ENCODE measurements at regions not wholly inside any gene's neighbourhood (a gene's known extent, or its start where the extent isn't known, plus 50 kb on each side); places are given as distances from the start of the nearest gene placed in this dataset.

DNA sequence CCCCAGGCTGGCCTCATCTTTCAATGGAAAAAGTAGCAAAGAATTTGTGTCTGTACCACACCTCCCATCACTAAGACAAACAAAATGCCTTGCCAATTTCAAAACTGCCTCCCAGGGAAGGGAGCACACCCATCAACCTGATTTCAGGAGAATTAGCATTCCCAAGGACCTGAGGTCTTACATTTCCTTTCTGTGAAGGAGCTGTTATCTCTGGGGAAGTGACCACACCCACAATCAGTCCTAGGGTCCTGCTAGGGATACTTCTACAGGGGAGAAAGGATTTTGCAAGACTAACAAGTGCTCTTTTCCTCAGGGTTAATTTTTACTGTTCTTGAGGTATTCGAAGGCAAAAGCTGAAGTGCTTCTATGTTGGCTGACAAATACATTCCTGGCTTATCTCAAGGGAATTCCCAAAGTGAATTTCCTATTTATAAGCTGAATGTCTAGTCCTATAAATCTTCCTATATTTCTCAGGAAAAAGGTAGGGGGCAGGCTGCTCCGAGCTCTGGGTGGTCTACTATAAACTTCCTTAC, 97.4 kb upstream of the ITGA1 start:
- no peak for DNase-seq

DNA sequence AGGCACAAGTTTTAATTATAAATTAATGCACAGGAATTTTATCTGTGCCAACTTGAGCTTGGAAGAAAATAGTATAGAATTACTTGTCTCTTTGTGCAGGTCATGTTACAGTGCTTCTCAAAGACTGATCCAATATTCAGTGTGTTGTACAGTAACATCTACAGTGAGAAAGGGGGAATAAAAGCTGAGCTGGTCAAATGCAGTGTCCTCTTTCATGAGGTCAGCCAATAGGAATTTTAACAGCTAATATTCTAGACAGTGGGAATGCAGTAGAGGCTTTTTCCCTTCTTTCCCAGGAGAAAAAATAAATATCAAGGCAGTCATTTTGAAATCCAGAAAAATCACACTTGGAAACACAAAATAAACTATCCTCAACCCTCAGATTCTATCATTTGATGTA, 95.7 kb upstream of the ITGA1 start:
- DNase-seq, result no peak

DNA sequence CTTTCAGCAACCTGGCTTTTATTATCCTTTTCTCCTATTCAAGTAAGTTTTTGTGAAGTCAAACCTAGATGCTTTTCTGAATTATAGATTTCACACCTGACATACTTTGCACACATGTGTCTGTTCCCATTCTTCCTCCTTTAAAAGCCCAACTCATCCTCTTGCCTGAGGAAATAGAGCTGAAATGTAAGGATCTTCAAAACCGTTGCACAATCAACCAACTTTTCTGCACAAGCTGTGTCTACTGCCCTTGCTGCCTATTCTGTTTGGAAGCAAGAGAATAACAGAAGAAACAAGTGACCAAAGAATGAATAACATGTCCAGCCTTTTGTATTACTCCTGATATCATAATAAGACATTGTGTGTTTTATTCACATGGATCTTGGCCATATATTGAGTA, 95.1 kb upstream of the ITGA1 start:
- no peak for DNase-seq

DNA sequence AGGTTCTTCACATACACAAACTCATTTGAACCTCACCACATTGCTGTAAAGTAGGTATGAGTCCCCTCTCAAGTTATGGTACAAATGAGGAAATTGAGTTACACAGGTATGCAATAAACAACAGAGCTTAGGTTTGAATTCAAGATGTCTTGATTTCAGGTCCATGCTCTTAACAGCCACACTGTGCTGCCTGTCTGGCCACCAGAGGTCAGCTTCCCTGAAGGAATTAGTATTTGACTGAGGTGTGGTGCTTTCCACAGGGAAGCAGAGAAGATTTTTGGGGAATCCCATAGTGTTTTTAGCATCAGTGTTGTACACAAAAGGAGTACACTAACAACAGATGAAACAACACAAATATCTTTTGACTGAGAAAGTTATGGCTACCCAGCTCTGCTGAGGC, 94.4 kb upstream of the ITGA1 start:
- DNase-seq, result no peak

DNA sequence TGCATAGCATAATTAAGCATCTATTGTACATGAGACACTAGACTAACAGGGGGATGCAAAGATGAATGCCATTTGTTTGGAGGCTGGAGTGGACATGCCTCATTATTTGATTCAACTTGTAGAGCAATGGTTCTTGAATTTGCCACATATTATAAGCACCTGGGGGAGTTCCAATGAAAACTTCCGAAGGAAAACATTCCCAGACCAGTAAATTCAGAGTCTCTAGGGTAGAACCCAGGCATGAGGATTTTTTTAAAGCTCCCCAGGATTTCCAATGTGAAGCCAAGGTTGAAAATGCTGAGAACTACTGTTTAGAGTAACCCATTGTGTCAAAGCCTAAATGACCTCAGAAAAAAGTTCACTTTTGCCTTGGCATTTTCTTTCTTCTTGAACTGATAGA, 93.9 kb upstream of the ITGA1 start:
- DNase-seq, result no peak

DNA sequence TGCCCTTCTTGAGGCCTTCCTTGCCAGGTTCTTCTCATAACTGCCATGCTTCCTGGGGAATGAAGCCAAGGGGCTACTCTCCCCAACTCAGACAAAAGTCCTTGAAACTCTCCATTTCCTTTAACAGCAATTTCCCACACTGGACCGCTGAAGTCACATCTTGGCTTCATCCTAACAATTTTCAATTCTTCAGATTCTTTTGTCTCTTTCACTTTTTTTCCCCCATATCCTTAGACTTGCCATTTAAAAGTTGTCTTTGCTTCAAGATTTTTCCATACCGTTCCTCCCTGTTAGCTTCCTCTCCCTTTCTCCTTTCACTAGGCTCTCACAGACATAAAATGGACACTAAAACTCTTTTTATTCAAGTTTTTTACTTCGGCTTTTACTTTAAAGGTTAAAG, 93.1 kb upstream of the ITGA1 start:
- no peak for DNase-seq

DNA sequence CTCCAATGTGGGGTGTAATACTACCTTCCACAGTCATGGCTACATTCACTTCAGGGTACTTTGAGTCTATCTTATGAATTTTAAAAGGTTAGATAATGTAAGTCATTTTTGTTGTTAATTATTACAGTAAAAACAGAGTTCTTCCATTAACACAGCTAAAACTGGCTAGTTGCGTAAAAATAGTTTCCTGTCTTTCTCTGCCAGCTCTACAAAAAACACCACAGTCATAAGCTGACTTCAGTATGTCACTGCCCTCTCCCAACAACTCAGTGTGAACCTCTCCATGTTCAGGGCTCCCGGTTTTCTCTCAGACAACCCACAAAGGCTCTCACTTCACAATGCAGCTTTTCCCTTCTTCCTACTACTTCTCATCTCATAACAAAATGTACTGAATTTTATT, 84.8 kb upstream of the ITGA1 start:
- no peak for DNase-seq

DNA sequence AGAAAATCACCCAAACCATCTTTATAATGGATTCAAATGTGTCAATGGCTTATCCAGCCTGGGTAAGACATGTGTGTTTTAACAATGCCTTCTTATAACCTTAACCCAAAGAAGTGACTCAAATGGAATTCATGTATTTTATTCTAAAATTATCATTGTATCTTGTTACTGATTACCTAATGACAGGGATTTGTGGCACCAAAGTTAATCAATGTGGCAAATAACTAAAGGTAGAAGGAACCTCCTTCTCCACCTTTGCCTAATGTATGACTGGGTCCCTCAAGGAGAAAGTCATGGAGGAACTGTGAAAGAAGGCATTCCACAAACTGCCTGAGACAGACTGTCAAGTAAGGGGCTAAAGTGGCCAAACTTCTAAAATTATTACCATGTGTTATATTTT, 84.4 kb upstream of the ITGA1 start:
- DNase-seq, result no peak

DNA sequence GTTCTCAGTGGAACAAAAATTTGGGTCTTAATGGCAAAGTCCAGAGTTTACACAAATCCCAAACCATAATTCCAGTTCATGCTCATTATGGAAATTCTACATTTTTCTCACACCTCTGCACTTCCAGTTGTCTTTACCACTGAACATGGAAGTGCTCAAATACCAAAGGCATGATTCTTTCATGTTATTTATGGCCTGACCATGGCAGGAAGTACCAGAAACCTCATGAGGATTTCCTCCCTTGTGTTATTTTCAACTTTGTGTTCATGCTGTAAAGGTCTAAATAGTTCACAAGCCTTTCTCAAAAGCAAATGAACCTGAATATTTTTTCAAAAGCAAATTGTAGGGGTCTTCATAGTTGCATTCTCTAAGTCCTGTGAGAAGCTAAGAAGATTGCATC, 82.0 kb upstream of the ITGA1 start:
- DNase-seq, result no peak

DNA sequence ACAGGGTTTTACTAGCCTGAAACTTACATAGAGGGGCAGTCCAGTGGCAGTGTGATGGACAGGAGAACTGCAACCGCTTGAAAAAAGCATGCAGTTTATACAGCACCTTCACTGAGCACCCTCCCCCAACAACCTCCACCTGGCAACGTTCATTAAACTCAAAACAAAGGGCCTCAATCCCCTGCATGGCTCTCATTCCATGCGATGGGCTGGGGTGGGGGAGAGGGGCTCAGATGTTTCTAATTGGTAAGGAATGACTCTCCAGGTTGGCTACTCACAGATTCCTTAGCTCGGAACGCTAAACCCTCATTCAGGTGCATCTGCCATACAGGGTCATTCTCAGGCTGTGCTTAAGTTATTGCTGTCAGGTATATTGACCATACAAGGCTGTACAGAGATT, 80.9 kb upstream of the ITGA1 start:
- no peak for DNase-seq

DNA sequence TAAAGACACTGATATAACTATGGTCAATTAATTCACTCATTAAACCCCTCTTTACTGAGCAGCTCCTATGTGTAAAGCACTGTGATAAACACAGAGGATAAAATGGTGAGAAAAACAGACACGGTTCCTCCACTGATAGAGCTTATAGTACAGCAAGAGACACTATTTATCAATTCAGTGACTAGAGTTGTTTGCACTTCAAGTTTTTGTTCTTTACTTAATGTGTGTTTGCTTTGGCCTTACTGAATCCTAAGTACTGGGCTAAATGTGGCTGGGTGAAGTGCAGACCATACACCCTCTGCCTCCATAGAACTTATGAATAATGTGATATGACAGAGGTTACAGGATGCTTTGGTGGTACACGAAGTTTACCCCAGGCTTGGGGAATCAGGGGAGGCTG, 80.1 kb upstream of the ITGA1 start:
- no peak for DNase-seq

DNA sequence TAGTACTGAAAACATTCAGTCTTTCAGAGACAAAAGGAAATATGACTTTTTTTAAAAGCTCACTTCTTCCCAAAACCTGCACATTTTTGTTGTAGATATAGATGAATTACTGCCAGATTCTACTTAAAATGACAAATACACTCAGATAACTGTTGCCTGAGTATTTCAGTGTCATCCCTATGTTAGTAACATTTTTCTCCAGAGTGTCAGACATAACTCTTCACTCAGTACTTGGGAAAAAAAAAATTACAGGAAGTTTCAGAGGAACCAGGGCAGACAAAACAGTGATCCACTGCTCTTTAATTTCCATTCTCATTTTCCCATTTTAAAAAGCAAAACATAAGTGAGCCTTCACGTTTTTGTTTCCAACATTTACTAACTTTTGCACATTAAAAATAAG, 79.3 kb upstream of the ITGA1 start:
- DNase-seq, result no peak

DNA sequence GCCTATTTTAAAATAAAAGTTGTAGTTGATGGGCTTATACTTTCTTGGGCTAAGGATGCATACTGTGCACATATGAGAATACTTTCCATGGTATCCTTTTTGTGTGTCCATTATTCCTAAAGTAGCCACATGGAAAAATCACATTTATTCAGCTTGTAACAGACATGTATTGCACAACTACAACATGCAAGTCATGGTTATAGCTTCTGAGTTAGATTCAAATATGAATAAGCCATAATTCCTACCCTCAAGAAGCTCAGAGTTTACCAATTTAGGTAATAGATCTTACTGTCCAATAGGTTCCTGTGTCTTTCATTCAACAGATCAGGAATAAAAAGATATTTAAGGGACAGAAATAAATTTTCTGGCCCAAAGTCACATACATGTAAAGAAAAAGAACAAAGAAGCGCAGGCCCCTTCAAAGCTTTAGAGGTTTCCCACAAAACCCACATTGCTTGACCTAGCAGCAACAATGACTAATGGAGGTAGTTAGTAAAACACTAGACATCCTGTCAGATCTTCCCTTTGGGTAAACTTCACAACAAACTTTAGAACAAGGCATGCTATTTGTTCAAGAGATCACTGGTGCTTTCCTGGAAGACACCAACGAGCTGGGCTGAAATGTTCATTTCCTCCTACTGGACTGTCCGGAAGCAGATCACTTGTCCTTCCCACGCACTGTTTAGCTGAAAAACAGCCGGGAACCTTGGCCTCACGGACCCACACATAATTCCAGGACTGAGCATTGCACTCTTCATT, 78.4 kb upstream of the ITGA1 start:
- no peak for DNase-seq

DNA sequence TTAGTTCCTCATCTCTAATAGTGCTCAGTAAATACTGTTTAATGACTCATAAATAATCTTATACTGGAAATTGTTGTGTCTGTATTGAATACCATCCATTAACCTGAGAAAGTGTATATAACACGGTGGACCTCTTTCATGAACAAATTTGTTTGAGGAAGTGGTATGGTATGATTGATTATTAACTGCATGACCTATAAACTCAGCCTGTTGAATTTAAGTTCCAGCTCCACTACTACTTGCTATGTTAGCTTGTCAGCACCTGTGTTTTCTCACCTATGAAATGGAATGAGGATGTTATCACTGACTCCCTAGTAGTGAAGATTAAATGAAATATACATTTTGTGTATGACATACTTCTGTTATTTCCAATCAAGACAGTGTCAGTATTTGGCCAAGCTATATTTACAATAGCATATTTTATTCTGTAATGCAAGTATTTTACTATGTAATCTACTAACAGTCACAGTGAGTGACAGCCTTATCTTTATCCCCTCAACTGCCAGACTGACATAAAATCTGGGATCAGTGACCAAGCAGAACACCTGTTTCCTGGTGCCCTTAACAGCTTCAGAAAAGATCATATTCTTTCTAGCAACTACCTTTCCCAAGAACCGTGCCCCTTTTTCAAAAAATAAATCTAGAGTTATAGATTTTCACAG, 77.3 kb upstream of the ITGA1 start:
- DNase-seq, result no peak

DNA sequence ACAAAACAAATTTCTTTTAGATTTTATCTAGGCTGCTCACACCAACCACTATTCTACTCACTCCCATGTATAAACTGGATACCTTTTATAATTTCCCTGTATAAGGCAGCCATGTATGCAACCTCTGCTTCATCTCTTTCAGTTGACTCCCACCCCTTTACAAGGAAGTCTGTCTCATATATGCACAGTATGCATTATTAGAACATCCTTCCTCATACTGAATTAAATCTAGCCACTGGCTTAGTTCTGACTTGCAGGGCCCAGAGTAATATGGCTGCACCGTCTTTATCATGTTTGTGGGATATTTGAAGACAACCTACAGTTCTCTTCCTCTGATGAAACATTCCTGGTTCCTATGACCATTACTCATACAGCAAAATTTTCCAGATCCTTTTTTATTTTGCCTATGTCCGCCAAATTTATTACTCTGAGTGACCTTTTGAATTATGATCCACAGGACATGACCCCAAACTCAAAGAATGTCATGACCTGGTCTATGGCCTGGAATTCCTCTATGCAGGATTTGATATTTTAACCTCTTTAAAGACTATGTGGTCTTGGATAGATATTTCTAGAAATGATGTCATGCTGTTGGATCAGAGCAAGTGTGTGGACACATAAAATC, 76.6 kb upstream of the ITGA1 start:
- DNase-seq, result no peak

DNA sequence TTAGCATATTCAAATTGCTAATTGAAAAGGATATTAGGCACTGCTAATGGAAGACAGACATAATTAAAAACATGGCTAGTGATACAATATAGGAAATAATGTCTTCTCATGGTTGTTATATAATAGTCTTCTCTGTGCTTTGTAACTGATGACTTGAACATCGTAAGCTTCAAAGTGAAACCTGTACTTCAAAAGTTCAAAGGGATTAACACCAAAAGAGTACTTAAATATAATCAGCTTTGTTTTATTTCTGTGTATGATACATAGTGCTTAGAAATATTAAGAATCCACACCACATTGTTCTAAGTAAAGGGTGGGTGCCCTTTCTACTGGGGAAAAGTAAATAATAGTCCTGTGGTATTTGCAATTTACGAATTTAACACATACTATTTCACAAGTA, 75.4 kb upstream of the ITGA1 start:
- DNase-seq, result no peak

DNA sequence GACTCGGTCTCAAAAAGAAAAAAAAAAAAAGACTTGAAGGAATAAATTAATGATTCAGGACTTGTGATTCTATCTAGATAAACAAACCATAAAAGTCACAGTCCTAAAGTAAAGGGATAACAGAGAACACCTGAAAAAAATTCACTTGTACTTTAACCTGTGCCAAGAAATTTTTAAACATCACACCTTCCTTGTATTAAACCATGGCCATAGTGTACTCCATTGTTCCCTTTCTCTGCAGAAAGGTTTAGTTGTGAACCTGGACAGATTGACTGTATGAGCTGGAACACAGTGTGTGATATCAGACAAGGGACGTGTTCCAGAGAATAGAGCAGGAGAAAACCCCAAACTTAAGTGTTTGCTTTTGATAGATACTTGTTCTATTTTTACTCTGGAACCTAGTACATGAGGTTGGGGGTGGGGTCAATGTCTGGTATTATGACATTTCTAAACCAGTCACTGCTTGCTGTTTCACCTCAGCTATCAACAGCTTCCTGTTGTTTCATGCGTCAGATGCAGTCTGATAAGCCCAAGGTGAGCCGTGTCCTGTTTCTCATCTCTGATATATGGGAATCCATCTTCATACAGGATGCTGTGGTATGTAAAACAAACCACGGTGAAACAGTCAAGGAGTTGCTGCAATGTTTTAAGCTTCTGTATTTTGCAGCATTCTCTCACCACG, 62.5 kb upstream of the ITGA1 start:
- no peak for DNase-seq

DNA sequence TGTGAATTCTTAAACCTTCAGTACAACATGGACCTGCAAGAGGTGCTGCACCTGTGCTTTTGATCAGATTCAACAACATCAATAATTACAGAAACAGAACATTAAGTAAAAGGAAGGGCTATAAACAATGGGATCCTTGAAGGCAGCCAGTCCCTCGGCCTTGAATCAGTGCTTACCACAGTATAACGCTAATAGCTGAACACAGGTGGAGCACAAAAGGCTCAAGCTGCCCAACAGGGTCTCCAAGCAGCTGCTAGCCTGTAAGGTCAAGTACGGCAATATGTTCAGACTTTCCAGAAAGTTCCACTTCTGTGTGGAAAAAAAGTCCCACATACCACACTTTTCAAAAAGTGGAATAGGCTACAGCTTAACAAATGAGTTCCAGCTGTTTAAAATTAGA, 61.9 kb upstream of the ITGA1 start:
- DNase-seq, result no peak

DNA sequence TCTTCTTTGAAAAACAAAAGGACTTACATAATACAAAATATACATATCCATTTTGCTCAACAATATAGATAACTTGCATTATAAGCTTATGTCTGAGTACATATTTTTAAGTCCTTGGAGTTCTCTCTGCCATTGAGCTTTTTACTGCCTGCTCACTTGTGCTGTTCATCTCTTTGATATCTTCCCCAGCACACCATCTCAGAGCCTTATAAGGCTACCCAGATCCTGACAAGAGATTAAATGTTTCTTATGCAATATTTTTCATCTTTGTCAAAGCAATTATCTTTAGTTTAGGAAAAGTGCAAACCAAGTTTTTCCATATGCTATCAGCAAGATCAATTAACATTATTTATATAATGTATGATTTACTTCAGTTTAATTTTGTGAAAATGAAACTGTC, 60.7 kb upstream of the ITGA1 start:
- no peak for DNase-seq

DNA sequence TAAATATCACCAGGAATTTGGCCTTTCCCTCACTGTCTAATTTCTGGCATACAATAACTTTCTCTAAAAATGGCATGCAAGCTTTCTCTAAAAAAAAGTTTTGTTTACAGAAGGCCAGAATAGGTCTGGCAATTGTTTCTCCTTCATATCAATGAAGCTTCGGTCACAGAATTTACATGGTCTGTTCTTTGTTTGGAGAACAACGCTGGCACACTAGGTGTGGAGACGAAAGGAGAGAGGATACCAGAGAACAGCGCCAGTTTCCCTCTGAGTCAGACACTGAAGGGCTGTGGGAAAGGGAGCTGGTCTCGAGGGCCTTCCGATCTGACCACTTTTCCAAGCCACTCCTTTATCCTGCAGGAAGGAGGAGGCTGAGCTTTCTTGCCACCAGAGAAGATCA, 60.1 kb upstream of the ITGA1 start:
- DNase-seq, result no peak

DNA sequence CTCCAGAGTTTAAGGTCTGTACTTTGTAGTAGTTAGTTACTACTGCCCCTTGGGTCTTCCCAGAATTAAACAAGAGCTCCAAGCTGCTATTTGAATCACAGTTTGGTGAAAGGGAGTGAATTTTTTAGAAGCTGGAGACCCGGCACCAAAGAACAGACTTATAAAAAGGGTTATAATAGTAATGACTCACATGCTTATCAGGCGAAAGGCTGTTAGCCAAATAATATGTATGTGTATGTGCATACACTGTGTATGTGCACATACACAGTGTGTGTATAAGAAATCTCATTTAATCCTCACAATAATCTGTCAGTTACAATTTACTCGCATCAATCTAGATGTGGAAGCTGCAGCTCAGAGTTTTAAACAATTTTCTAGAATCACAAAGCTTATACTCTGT, 59.5 kb upstream of the ITGA1 start:
- no peak for DNase-seq

DNA sequence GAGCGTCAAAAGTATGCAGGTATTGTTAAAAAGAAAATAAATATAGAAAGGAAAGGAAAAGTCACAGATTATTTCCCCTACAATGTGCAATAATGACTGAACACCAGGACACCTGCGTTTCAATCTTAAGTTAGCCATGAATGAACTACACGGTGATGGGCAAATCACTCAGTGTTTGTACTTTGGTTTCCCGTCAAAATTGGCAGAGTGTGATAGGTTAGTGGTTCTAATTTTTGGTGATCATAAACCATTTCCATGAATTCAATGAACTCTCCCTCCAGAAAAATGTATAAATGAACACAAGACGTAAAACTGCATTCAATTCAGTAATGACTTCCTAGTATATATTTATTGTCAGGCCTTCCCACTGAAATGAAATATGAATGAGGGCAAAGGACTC, 59.0 kb upstream of the ITGA1 start:
- DNase-seq, result no peak

DNA sequence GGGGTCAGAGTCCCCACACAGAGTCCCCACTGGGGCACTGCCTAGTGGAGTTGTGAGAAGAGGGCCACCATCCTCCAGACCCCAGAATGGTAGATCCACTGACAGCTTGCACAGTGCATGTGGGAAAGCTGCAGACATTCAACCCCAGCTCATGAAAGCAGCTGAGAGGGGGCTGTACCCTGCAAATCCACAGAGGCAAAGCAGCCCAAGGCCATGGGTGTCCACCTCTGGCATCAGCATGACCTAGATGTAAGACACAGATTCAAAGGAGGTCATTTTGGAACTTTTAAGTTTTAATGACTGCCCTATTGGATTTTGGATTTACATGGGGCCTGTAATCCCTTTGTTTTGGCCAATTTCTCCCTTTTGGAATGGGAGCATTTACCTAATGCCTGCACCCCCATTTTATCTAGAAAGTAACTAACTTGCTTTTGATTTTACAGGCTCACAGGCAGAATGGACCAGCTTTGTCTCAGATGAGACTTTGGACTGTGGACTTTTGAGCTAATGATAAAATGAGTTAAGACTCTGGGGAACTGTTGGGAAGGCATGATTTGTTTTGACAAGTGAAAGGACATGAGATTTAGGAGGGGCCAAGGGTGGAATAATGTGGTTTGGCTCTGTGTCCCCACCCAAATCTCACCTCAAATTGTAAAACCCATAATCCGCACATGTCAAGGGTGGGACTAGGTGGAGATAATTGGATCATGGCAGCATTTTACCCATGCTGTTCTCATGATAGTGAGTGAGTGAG, 56.3 kb upstream of the ITGA1 start:
- DNase-seq, result no peak

Measured in NCI-H2171 (cell line).